ENCODE measurements at regions not wholly inside any gene's neighbourhood (a gene's known extent, or its start where the extent isn't known, plus 50 kb on each side); places are given as distances from the start of the nearest gene placed in this dataset.
"Not testable (repeated sequence)": the region's sequence is repeated elsewhere in the genome, so short reads cannot be mapped to it uniquely, and the experiment has no call there.

DNA sequence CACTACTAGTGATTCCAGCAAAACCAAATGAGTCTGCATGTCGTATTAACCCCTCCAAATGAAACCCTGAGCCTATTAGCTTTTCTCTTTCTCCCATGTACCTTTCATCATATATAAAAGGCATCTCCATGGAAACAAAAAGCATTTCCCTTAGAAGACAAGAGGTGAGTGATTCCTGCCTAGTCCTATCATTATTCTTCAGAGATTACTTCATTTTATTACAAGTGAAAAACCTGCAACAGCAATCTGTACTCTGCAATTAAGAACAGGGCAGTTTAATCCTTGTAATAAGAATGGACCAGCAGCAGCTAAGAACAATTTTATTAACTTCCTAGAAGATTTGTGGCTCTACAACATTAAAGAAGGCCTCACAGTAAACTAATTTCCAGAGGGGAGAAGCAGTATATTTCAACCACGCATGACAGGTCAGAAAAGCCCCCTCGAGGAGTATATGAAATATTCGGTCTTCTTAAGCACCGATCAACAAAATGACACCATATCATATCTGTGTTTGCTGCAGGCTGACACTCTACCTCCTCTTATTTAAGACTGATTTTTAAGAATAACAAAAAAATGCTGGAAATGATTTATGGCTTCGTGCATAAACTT lies 132.3 kb upstream of the TFPI start:
- DNase-seq, result no peak

GRCh38 chr2:187687585-187687984 lies 133.3 kb upstream of the TFPI start:
- DNase-seq, result no peak

DNA sequence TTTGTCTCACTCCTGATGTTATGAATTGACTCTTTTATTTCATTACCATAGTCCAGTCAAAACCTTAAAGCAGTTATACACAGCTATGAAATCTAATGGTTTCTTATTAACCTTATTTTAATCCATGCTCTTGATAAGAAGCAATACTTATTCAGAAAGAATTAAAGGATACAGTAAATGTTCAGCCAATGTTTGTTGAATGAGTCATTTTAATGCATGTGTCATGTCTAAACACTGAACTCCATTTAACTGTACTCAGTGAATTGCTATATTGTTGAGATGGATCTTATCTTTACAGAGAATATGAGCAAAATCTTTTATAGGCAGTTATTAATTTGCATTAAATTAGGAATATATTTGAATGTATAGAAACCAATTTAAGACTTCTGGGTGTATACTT lies 135.1 kb upstream of the TFPI start:
- DNase-seq, result no peak

DNA sequence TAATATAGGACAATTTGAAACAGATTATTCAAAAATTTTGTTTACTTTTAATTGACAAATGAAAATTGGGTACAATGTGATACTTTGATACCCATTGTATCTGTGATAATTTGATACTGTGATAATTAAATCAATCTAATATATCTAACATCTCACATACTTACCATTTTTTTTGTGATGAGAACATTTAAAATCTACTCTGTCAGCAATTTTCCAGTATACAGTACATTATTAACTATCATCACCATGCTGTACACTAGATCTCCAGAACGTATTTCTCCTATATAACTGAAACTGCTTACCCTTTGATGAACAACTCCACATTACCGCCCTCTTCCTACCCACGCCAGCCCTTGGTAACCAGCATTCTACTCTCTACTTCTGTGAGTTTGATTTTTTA lies 139.7 kb upstream of the TFPI start:
- no peak for DNase-seq

GRCh38 chr2:187696644-187697043 lies 142.4 kb upstream of the TFPI start:
- not testable (repeated sequence) for DNase-seq

- no peak for DNase-seq
Measured at GRCh38 chr2:187698374-187699110, 144.3 kb upstream of the TFPI start.

DNA sequence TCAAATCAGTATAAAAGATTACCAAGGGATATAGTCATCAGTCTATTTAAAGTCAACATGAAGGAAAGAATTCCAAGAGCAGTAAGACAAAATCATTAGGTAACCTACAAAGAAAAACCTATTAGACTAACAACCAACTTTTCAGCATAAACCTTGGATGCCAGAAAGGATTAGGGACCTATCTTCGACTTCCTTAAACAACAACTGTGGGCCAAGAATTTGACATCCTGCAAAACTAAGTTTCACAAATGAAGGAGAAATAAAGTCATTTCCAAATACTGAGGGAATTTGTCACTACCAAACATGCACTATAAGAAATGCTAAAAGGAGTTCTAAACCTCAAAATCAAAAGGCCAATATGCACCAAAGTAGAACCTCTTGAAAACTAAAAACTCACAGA lies 147.9 kb upstream of the TFPI start:
- no peak for DNase-seq

DNA sequence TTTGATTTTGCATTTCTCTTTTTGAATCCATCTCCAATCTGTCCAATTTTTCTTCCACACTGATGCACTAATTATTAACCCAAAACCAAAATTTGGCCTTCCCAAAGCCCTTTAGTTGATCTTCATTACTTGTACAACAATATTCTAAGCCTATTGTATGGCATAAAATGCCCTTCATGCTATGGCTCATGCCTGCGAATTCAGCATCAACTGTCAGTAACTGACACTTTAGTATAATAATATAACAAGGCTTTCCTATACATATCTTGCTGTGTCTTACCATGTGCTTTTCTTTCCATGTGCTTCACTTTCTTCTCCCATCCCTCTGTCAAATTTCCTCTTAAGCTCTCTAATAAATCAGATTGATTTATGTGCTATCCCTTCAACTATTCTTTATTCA lies 154.0 kb upstream of the TFPI start:
- DNase-seq, result no peak

DNA sequence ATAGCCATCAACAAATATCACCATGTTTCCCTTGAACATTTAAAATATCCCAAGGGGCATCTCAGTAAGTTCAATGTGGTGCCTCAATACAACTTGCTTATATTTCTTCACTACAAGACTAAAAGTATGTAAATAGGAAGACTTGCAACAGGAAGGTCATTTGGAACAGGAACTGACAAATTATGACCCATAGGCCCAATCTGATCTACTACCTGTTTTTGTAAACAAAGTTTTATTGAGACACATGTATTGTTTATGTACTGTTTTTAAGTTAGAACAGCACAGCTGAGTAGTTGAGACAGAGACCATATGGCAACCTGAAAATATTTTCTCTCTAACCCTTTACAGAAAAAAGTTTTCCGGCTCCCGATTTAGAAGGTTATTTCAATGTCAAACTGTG lies 154.8 kb upstream of the TFPI start:
- DNase-seq, result no peak

DNA sequence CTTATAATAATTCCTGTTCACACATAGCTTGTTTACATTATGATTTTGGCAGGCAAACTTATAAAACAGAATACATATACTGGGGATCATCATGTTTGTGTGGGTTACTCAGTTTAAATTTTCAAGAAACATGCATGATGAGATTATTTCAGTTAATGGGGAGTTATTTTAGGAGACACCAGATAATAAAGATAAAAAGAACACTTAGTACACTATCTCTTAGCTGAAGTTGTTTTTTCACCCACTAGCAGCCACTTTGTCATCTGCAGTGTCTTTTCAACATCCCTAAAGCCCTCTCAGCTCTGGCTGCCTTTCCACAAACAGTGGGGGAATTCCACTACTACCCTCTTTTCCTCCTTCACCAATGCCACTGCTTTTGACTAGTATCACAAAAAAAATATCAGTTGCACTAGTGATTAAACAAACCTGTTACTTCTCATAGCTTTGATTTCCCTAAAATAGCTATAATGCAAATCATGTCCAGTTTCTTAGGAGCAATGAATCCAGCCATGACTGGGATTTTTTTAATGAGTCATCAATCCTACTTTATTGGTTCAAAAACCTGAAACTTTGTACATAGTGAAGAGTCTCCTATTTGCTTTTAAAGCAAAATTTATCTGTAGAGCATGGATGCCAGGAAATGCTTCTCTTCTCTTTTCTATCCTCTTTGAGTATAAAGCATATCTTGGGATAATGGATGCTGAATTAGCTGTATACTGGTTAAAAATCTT lies 156.7 kb upstream of the TFPI start:
- DNase-seq, result no peak

- no peak for DNase-seq
Measured at GRCh38 chr2:187715590-187715989, 161.4 kb upstream of the TFPI start.

GRCh38 chr2:187716301-187716700 lies 162.1 kb upstream of the TFPI start:
- DNase-seq, result no peak

GRCh38 chr2:187718092-187718491 lies 163.9 kb upstream of the TFPI start:
- no peak for DNase-seq

DNA sequence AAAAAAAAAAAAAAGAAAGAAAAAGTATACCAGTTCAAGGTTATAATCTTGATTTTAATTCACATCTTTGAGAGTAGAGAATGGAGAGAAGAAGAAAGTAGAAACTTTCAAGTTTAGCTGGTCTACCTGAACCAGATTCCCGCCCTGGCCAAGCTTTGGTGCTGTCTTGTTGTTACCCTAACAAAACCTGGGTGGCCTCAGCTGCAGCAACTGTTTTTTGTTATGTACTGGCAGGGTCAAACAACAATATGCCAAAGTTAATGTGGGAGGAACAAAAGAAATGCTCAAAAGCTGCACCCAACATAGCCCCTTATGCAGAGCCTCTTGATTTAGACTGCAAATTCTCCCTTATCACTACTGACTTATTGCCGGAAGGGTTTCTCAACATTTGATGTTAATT lies 165.3 kb upstream of the TFPI start:
- no peak for DNase-seq

- no peak for DNase-seq
Measured at GRCh38 chr2:187748958-187749357, 194.7 kb upstream of the TFPI start.

DNA sequence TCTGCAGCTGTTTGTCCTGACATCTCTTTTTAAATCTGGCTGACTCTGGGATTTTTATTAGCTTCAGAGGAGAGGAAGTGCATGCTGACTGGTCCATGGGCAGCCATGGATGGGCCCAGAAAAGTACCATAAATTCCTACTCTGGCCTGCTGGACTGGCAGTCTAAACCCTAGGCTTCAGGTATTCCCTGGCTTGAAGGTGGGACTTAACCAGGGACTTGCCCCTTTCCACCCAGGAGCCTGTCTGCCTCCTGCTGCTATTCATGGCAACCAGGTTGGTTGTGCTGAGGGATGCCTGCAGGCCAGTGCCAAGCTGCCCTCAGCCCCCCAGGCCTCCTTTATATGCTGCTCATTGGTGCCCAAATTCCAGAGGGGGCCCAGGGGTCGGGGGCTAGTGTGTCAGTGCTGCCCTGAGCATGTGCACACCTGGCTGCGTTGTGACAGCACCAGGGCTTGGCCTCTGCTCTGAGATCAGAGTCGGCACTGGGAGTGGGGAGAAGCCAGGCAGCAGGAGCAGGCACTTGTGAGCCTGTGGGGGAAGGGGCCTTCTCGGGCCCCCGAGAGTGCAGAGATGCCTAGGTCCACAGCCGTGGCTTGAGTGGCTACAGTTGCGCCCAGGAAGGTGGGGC lies 195.7 kb upstream of the TFPI start:
- no peak for DNase-seq

DNA sequence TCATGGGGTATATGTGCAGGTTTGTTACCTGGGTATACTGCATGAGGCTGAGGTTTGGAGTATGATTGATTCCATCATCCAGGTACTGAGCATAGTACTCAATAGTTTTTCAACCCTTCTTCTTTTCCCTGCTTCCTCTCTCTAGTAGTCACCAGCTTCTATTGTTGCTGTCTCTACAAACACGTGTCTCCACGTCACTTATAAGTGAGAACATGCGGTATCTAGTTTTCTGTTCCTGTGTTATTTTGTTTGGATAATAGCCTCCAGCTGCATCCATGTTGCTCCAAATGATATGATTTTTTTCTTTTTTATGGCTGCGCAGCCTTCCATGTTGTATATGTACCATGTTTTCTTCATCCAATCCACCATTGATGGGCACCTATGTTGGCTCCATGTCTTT lies 214.8 kb upstream of the TFPI start:
- no peak for DNase-seq

DNA sequence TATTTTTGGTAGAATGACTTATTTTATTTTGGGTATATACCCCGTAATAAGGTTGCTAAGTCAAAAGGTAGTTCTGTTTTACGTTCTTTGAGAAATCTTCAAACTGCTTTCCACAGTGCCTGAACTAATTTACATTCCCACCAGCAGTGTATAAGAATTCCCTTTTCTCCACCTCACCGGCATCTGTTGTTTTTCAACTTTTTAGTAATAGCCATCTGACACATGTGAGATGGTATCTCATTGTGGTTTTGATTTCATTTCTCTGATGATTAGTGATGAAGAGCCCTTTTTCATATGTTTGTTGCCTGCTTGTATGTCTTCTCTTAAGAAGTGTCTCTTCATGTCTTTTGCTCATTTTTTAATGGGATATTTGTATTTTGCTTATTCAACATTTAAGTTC lies 215.2 kb upstream of the TFPI start:
- DNase-seq, result no peak

GRCh38 chr2:187774551-187775071 lies 220.4 kb upstream of the TFPI start:
- DNase-seq, result no peak

GRCh38 chr2:187775196-187775595 lies 221.0 kb upstream of the TFPI start:
- no peak for DNase-seq

DNA sequence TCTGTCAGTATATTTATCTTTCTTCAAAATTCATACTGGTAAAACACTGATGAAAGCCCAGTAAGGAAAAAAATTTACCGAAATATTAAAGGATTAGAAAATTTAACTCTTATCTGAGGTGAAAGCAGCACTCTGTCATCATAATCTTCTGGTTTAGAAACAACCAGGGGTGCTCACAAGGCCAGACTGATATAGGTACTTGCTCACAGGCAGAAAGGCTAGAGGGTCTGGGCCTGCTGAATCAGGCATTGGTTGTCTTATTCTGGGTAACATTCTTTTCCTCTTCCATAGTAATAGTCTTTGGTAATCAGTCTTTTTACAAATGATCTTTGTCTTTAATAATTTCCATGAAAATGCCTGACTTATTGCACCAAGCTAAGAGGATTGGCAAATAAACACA lies 221.4 kb upstream of the TFPI start:
- DNase-seq, result no peak

DNA sequence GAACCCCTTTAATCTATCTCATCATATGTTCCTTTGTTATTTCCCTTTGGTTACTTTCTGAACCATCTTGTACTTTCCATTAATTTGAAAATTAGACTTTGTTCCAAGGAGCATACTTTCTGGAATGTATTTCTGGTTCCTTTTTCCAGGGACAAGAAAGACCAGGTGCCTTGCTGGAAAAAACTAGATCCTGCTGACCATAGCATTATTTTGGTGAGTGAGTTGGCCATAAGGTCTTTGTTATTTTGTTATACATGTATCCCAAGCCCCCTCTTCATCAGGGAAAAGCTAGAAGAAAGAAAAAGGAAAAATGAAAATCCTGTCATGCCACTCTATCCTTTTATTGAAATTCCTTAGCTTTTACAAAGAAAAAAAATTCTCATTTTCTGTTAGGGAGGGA lies 228.1 kb upstream of the TFPI start:
- no peak for DNase-seq

DNA sequence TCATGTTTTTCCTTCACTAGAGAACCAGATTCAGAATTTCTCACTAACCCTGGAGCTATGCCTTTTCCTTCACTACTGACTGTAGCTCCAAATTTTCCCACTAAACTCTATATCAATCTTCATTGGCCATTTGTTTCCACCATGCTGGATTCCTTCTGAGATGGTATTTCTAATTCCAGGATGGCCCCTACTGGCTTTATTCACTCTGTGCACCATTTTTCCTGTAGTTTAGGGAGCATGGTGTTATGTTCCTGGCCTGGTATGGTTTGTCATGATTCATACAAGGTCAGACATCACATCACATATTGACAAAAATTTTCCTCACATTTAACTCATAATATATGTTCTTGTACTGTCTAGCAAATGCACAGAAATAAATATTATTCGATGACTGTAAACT lies 229.2 kb upstream of the TFPI start:
- no peak for DNase-seq

DNA sequence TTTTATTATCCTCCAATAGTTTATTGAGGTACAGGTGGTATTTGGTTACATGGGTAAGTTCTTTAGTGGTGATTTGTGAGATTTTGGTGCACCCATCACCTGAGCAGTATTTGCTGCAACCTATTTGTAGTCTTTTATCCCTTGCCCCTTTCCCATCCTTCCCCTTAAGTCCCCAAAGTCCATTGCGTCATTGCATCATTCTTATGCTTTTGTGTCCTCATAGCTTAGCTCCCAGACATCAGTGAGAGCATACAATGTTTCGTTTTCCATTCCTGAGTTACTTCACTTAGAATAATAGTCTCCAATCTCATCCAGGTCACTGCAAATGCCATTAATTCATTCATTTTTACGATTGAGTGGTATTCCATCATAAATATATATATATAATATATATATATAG lies 229.9 kb upstream of the TFPI start:
- DNase-seq, result not testable (repeated sequence)

All from KG1 (cell line).